ENCODE measurements at regions not wholly inside any gene's neighbourhood (a gene's known extent, or its start where the extent isn't known, plus 50 kb on each side); places are given as distances from the start of the nearest gene placed in this dataset.

DNA sequence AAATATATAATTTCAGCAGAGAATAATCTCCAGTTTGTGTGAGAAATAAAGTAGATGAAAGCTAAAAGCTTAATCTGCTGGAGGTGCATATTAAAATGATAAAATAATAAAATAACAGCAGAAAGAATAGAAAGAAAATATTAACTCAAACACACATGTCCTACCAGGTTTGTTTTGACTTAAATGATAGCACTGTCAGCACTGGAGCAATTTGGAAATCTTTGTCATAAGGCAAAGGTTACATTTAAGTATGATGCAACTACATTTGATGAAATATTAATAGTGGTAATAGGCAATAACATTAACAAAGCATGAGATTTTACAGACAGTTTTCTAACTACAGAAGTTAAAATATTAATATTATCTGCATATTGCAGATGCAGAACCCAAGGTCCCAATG, 2380.1 kb downstream of the PCDH9 start:
- TF ChIP-seq, protein P1, sequence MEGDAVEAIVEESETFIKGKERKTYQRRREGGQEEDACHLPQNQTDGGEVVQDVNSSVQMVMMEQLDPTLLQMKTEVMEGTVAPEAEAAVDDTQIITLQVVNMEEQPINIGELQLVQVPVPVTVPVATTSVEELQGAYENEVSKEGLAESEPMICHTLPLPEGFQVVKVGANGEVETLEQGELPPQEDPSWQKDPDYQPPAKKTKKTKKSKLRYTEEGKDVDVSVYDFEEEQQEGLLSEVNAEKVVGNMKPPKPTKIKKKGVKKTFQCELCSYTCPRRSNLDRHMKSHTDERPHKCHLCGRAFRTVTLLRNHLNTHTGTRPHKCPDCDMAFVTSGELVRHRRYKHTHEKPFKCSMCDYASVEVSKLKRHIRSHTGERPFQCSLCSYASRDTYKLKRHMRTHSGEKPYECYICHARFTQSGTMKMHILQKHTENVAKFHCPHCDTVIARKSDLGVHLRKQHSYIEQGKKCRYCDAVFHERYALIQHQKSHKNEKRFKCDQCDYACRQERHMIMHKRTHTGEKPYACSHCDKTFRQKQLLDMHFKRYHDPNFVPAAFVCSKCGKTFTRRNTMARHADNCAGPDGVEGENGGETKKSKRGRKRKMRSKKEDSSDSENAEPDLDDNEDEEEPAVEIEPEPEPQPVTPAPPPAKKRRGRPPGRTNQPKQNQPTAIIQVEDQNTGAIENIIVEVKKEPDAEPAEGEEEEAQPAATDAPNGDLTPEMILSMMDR (IDR thresholded peaks at IDR 0.05): no peak
- TF ChIP-seq EP300 (IDR thresholded peaks at IDR 0.05): no peak
- no peak for TF ChIP-seq POLR2A (IDR thresholded peaks at IDR 0.05)
